T follicular helper cell (primary cell): ENCODE measurements at regions not wholly inside any gene's neighbourhood (a gene's known extent, or its start where the extent isn't known, plus 50 kb on each side); places are given as distances from the start of the nearest gene placed in this dataset.

ENCODE experiments used
- DNase-seq: peaks from one replicate; pipeline ENCODE4 v3.0.0-alpha.2; 2020; ENCODE audit warnings: low read depth

DNA sequence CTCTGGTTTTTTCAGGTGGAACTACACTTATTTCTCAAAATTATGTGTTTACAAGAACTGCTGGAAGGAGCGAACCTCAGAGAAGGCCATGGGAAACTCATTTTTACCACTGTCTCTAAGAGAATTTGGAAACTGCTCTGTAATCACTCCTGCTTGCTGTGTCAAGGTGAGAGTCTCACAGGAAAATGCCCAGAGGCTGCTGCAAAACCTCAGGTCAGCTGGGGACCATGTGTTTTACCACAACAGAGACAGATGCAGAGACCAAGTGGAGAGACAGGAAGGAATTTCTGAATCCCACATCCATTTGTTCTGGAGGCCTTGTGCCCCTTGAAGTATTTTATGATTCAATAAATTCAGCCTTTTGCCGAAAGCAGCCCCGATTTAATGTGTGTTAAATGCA, 743.8 kb upstream of the SLC10A2 start:
- DNase-seq, result no peak

DNA sequence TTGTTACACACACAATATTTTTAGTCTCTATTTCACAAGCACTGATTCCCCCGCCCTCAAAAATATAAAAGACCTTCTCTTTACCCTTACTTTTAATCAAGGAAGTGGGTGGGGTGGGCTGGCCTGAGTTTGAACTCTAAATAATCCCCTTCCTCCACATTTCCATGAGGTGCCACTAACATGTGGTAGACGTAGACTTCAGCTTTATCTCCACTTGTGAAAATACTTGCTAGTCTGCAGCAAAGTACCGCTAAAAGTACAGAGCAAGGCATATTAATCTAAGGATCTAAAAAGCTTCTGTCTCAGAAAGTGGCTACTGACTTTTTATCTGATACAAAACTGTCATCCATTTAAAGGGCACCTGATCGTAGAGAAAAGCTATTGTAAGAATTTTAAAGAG, 739.6 kb upstream of the SLC10A2 start:
- no peak for DNase-seq

DNA sequence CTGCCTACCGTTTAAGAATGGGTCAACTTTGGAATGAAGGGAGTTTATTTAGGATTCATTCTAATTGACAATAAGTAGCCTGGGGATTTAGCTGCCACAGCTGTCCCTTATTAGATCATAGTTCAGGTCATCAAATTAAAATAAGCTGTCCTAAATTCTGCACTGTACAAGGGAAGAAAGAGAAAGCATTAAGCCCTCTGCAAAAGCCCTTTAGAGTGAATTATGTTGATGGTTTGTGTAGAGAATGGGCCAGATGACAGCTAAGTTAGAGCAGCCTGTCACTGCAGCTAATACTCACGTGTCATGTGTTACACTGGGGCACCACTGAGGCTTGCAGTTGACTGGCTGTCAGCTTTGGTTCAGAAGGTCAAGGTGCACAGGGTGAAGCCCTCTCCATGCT, 737.1 kb upstream of the SLC10A2 start:
- no peak for DNase-seq

DNA sequence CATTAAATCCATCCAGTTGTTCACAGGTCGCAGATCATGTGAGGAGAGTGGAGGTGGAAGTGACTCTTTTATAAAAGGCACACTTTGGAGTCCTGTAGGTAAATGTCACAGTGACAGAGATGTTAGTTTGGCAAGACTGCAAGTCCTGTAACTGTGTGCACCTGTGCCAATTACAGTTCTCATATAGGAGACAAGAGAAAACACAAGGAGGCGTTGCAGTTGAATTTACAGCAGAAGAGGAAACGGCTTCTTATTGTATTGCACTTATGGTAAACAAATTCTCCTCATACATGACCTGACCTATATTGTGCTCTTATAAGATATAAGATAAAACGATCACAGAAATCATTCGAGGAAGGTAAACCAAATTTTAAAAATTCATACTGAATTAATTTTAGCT, 732.8 kb upstream of the SLC10A2 start:
- no peak for DNase-seq

DNA sequence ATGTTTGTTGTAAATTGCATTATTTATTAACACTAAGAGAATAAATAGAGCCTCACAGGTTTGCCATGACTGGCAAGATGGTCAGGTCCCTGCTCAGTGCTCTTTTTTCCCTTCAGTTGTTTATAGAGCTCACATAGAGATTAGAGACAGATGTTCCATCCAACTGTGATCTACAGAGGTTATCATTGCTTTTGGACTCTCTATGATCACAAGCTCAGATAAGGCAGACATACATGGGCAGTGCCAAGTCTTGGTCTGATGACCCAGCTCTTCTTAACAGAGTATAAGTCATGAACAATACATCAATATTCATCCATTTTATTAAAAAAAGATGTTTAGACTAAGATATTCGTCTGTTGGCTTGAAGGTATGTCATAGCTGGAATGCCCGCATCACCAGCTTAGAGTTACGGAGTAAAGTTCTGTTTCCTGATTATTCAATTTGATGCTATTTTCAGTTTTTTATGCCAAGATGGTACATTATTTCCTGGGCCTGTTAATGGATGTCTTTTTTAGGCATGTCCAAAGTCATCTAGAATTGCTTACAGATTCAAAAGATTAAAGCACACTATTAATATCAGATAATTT, 729.8 kb upstream of the SLC10A2 start:
- DNase-seq, result no peak

DNA sequence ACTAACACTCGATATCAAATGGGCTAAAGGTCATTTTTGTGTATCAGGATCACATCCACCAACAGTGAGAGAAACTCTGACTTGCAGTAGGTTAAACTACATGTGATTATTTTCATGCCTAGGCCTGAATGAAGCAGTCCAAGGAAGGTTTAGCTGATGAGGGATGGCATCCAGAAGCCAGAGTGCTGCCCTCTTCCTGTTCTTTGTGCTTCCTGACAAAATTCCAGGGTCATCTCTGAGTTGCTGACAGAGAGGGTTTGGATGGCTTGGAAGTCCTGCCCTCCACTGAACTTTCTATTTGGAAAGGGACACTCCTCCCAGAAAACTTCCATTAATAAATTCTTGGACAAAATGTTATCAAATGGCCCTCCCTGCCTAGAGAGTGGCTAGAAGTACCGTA, 728.3 kb upstream of the SLC10A2 start:
- no peak for DNase-seq

DNA sequence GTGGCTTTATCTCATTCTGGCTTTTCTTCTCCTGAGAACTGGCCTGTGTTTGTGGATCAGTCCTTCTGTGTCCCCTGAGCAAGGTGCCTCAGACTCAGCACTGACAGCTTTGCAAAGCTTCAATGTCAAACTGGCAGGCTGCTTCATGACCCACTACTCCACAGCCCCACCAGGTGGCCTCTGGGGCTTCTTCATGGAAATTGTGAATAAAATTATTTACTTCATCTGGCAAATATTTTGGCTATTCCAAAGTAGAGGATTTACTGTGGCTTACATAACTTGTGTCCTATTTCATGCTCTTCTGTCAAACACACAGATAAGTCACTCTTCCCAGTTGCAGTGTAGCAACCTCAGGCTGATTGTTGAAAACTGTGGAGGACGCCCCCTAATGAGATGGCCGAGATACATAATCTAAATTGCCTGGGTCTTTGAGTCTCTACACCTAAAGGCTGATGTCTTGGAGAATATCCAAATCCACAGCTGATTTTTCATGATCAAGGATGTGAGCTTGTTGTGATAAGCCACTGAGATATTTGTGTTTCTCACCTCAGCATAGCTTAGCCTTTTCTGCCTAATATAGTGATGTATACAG, 721.9 kb upstream of the SLC10A2 start:
- no peak for DNase-seq

DNA sequence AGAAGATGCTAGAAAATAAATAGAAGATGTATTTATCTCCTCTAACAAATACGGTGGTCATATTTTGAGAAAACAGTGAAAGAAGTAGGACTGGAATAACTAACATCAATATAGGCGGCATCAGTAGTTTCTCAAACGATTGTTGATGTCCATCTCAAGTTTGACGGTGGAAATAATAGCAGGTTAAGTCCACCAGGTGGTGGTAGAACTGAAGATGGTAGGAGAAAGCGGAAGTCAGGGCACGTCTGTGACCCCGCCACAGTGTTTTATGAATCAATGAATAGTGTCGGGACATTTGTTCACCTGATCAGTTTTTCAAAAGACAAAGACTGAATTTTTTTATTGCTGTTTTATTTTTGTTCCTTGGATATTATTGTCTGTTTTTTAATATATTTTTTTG, 706.4 kb upstream of the SLC10A2 start:
- no peak for DNase-seq

DNA sequence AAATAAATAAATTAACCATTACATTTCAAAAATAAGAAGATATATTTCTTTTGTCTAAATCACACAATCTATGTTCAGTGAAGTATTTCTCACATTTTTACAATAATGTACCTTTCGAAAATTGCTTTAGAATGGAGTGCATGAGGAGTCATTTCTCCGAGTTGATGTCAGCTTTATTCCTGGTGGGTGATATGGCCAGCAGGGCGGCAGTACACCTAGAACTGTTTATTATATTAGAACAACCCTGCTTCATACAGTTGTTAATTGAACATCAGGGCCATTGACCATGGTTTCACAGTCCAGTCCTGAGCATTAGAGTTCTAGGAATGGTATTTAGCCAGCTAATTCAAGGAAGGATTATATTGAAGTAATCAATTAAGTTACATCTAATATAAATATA, 696.3 kb upstream of the SLC10A2 start:
- DNase-seq, result no peak

DNA sequence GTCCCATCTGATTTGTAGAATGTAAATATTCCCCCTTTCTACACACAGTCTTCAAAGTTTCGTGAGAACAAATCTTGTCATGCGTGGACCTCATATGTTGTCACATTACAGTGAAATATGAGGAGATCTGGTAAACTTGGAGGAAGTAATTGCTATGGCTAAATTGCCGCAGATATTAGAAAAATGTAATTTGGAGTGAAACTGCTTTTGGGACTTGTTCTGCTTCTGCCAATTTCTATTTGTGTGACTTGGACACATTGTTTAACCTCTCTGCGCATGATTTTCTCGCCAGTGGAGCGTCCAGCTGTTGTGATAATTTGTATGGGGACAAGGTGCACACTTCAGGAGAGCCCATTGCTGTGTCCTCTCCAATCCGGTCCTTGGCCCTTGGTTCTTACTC, 693.1 kb upstream of the SLC10A2 start:
- DNase-seq, result no peak

DNA sequence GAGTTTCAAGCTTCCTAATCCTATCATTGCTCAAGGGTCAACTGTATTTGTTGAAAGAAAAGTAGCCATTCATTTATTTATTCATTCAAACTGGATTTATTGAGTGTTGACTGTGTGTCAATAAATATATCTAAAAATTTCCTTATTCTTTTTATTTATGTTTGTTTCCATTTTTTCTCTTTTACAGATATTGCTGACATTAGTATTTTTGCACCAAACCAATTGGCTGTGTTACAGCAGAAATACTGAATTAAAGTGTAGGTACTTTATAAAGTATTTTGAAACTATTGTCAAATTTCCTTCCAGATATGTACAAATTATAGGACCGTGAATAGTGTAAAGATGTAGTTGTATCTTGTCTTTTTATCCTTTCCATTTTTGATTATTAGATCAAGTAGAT, 692.0 kb upstream of the SLC10A2 start:
- no peak for DNase-seq

DNA sequence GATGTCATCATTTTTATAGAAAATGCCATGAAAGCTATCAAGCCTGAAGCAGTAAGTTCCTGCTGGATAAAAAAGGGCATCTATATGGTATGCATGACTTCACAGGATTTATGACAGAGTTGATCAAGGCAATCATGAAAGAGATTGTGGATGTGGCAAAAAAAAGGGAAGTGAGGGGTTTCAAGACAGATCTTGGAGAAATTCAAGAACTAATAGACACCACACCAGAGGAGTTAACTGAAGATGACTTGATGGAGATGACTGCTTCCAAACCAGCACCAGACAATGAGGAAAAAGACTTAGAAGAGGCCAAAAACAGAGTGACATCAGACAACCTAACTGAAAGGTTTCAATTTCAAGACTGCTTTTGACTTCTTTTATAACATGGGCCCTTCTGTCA, 691.1 kb upstream of the SLC10A2 start:
- DNase-seq, result no peak

DNA sequence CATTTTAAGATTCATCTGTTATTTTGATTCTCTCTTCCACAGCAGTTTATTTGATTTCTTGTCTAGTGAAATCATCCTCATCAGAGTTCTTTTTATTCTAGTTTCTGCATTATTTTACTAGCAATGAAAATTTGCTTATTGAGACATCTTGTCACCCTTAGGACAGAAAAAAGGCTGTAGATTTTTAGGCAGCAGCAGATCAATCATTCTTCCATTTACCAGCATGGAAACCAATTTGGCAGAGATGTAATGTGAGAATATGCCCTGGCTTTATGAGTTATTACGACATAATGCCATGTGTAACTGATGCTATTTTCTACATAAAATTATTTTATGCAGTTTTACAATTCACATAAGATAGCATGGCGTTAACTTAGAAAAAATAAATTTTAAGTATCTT, 688.6 kb upstream of the SLC10A2 start:
- no peak for DNase-seq

DNA sequence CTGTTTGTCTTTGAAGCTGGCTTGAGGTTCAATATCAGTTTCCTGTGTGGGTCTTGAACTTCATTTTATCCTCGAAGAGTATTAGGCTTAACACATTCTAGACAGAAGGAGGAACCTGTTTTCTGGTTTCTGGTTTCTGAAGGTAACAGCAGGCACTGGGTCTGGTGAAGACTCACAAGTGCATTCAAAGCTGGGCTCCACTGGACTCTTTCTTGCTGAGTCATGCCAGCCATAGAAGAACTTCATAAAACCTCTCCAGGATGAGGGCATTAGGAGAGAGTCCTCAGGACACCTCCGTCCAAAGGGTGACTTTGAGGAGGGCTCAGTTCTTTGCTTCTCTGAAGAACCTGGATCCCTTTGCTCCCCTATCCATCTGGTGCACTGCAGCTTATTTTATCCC, 668.6 kb upstream of the SLC10A2 start:
- DNase-seq, result no peak

DNA sequence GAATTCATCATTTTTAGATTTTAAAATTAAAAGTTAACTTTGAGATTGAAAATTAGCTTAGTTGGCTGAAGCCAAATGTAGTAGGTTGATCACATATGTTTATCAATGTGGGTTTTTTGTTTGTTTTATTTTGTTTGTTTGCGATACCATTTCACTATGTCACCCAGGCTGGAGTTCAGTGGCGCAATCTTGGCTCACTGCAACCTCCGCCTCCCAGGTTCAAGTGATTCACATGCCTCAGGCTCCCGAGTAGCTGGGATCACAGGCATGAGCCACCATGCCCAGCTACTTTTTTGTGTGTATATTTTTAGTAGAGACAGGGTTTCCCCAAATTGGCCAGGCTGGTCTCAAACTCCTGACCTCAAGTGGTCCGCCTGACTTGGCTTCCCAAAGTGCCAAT, 665.7 kb upstream of the SLC10A2 start:
- no peak for DNase-seq

DNA sequence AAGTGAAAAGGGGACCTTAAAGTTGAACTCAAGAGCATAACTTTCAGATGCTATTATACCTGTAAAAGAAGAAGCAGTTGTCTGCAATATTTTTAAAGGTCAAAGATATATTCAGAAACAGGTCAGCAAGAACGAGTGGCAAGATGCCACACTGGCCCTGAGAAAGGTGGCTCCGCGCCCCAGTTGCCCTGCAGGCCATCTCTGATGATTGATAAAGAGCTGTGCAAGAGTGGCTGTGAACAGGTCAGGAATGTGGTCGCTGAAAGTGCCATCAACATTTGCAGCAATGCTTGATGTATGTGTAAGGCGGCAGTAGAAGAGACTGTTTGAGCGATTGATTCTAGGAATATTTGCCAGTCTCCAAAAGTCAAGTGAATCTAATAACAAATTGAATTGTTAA, 664.2 kb upstream of the SLC10A2 start:
- no peak for DNase-seq

DNA sequence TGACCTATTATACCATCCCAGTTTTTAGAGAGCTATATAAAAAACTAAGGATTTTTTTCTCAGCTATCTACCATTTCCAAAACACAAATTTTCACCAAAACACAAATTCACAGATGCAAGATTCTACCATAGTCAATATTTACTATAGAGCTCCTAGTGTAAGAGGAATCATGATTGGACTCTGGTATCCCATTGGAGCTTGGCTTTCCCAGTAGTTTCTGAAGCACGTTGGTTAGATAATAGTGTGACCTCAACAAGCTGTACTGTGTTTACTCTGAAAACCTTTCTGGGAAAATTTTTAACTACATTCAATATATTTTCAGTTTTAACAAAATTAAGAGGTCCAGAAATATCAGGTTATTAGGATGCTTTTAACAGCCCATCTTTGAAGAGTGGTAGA, 660.6 kb upstream of the SLC10A2 start:
- no peak for DNase-seq

DNA sequence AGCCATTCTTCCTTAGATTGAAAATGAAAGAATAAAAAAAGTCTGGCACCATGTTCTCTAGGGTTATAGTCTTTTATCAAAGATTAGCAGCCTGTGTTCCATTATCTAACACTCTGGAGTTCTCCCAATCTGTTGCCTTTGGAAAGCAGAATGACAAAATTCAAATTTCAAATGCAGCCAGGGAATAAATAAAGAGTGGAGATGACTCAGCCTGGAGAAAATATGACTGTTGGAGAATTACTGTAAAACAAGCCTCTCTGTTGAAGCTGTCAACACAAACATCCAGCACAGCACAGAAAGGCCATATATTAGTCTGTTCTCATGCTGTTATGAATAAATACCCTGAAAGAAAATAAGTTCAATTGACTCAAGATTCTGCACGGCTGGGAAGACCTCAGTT, 650.5 kb upstream of the SLC10A2 start:
- DNase-seq, result no peak

DNA sequence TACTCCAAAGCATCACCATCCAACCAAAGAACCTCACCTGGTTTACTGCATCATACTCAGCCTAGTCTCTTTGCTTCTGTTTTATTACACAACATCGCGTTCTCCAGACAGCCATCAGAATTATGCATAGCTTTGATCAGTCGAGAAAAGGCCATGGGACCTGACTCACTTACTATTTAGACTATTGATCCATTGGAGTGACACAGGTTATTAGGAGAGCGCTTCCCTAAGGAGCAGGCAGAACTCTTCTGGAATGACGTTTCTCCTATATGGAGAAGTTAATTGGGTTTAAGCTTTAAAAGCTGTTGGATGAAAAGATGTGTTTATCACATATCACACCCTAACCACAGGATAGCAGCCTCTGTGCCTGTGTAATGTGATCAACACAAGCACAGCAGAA, 649.1 kb upstream of the SLC10A2 start:
- no peak for DNase-seq

DNA sequence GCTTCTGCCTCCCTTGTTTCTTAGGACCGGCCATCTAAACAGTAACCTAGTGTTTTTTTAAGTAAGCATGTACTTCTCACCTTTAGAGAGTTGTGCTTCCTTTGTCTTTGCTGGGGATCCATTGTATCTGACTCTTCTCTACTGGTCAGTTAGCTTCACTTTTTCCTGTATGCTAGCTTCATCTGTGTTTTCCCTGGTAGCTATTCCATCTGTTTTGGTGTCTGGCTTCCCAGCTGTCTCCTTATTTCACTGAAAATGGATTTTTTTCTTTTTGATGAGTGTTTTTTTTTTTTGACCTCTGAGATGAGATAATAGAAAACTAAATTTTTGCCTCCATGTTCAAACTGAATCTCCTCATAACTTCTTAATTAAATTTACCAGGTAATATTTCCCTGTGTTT, 637.0 kb upstream of the SLC10A2 start:
- no peak for DNase-seq

DNA sequence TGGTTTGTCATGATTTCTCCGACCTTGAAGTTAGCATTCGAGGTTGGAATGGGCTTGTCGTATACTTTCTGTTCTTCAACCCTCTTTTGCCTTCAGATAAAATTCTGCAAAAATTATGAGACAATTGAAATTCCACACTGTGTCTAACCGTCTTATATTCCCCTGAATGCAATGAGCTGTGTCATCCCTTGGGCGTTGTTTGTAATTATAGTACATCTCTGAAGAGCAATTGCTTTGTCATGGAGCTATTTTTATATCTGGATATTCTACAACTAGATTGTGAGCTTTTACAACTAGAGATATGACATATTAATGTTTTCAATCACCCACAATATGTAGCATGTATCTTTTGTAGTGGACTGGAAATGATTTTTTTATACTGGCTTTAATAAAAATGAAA, 631.8 kb upstream of the SLC10A2 start:
- no peak for DNase-seq

DNA sequence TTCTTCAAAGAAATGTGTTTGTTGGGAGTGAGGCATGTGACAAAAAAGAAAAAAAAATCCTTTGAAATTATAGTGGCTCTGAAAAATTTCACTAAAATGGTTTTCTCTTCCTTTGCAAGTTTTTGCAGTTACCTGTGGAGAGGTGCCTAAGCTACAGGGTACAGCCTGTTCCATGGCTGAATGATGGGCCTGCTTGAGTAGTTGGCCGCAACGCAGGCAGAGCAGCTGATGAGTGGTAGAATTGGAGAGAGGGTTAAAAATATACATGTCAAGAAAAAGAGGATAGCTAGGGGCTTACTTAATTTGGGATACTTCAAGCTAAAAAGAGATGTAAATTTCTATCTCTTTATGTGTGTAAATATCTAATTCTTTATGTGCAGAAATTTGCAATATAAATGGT, 629.1 kb upstream of the SLC10A2 start:
- no peak for DNase-seq

DNA sequence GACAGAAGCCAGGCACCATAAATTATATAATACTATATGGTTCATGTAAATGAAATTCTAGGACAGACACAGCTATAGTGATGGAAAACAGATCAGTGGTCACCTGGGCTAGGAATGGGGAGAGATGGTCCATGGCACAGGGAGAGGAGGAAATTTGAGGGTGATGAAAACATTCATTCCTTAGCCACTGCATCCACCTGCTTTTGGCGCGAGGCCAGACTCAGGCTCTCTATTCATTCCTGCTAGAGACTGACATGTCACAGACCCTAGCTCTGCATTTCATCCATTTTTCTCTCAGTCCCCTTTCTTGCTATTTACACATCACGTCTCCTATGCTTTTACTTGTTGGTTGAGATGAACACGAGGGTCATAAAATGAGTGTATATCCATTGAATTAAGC, 628.3 kb upstream of the SLC10A2 start:
- no peak for DNase-seq

DNA sequence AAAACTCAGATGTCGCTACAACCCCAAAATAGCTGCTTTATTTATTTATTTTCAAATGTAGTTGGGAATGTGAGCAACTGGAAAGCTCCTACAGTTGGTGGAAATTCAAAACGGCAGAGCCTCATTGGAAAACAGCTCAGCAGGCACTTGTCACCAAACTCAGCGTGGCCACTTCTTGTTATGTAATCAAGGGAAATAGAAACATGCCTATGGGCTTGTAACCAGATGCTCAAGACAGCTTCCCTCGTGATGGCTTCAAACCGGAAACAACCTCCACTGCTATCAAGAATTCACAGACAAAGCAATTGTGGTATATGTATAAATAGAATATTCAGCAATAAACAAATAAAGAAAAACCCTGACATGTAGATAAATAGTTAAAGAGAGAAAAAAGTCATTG, 627.8 kb upstream of the SLC10A2 start:
- DNase-seq, result no peak

DNA sequence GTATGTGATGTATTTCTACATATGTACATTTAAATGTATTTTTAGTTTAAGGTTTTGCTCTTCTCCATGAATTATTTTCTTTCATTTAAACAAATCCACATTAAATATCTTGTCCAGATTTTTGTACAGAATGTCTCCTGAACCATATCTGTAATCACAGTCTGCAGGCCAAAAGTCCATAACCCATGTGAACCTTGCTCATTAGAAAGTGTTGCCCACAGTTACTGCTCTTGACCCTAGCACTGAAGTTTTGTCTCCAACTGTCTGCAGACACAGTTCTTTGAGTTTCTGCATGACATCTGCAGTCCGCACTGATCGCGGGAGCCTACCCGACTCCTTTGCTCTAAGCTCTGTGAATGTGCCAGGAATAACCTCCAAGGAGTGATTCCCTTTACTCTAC, 626.2 kb upstream of the SLC10A2 start:
- DNase-seq, result no peak
